Neural cell (in vitro differentiated cells): ENCODE measurements at regions not wholly inside any gene's neighbourhood (a gene's known extent, or its start where the extent isn't known, plus 50 kb on each side); places are given as distances from the start of the nearest gene placed in this dataset.

Experiments used
- CTCF ChIP-seq: fragments of 450-650 bp; IDR thresholded peaks from 2 replicates; pipeline ENCODE4 v1.5.1; 2014; ENCODE audit warnings: antibody characterized with exemption, mild to moderate bottlenecking, moderate library complexity; ENCODE audit not compliant: poor library complexity, severe bottlenecking
- POLR2AphosphoS5 ChIP-seq: IDR thresholded peaks from 2 replicates; pipeline ENCODE4 v1.6.1; 2012
- REST ChIP-seq: IDR thresholded peaks from 2 replicates; pipeline ENCODE4 v1.6.1; 2012; ENCODE audit warnings: borderline replicate concordance
- SMC3 ChIP-seq: fragments of 450-650 bp; conservative IDR thresholded peaks from 2 replicates; pipeline ENCODE4 v1.6.1; 2014; ENCODE audit warnings: antibody characterized with exemption, mild to moderate bottlenecking, moderate library complexity; ENCODE audit not compliant: poor library complexity

GRCh38 chr4:14233126-14233525 lies 605.6 kb upstream of the BOD1L1 start:
- no peak for TF ChIP-seq POLR2AphosphoS5
- TF ChIP-seq CTCF, result no peak
- TF ChIP-seq REST, result no peak
- no peak for TF ChIP-seq SMC3
